Rectal smooth muscle tissue (tissue), 1 donor: ENCODE measurements at regions not wholly inside any gene's neighbourhood (a gene's known extent, or its start where the extent isn't known, plus 50 kb on each side); places are given as distances from the start of the nearest gene placed in this dataset.

ENCODE experiments used
- H3K27ac ChIP-seq: one replicate; pipeline ENCODE4 v1.7.0; 2013; ENCODE audit warnings: low read depth, low read length, inconsistent platforms
- H3K27me3 ChIP-seq: one replicate; pipeline ENCODE4 v1.7.0; 2013; ENCODE audit warnings: low read length; ENCODE audit not compliant: control insufficient read depth, insufficient read depth
- H3K36me3 ChIP-seq: one replicate; pipeline ENCODE4 v1.7.0; 2013; ENCODE audit warnings: low read length; ENCODE audit not compliant: control insufficient read depth, insufficient read depth
- H3K4me1 ChIP-seq: one replicate; pipeline ENCODE4 v1.7.0; 2013; ENCODE audit warnings: low read length; ENCODE audit not compliant: control insufficient read depth, insufficient read depth
- H3K4me3 ChIP-seq: one replicate; pipeline ENCODE4 v1.7.0; 2013; ENCODE audit warnings: low read length
- H3K9ac ChIP-seq: one replicate; pipeline ENCODE4 v1.7.0; 2013; ENCODE audit warnings: low read length

DNA sequence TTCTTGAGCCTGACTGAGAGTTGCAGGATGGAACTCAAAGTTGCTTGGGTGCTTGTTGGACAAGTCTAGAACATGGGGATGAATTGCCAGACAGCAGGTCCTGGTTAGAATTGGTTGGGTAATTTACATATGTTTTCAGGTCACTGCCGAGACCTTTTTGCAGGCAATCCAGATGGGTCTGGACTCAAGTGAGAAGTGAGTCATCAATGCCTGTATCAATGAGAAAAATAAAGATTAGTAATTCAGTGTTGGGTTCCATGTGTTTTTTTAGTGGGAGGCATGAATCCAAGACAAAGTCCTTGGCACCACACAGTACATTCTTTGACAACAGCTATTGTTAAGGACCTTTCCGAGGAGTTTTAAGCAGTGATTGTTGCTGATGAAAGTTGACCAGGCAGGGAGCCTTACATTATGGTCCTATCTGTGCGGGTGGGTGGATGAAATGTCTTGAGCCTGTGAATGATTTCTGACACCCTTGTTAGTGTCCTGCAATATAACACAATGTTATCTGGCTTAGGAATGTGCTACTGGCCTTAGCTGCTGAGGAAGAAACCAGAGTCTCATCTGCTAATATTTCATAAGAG lies 77.7 kb downstream of the CRYGS start:
- H3K27me3 ChIP-seq = no peaks in the 10 kb centered on the region
- no peak overlapping the region for H3K9ac ChIP-seq
- no peaks in the 10 kb centered on the region for H3K36me3 ChIP-seq
- no peaks in the 10 kb centered on the region for H3K4me1 ChIP-seq
- H3K4me3 ChIP-seq = no peak overlapping the region
- H3K27ac ChIP-seq = no peak overlapping the region

DNA sequence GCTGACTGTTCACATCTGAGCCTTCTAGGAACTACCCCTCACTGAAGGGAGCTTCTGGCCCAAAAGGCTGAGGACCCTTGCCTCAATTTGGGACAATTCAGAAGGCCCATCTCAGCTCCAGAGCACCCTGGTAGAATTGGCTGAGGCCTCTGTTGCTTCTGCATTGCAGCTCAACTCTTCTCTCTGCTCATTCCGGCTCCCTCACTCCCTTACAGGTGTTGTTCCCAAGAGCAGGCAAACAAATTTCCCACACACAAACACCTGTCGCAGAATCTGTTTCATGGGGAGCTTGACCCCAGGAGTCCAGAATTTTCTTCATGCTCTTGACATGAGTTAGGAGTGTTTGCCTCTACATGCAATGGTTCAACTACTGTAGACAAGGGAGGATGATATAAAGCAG lies 78.7 kb downstream of the CRYGS start:
- Histone ChIP-seq H3K27me3 (no peaks in the 10 kb centered on the region), H3K4me3 (no peak overlapping the region), H3K36me3 (no peaks in the 10 kb centered on the region), H3K27ac (no peak overlapping the region), H3K9ac (no peak overlapping the region), H3K4me1 (no peaks in the 10 kb centered on the region)

DNA sequence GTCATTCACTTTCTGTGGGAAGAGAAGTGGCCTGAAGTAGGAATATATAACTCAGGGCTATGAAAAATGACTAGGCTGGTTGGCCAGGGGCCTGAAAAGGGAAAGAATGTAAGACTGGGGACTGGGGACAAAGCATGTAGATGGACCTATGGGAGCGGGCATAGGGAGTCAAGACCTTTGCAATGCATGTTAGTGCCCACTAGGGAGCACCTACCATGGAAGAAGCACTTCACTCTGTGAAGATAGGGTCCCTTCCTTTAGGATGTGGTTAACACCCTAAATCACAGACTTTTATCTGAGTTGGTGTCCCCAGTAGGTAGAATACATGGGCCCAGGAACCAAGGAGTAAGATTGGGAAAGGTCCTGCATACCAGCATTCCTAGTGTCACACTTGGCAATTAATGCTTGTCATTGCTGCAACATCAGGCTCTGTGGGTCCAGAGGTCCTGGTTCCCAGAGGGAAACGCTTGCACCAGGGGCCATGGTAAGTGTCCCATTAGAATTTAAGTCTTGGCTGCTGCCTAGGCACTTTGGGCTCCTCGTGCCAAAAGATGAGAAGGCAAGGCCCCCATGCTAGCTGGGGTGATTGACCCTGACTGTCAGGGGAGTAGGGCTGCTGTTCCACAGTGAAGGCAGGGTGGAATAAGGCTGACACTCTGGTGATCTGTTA lies 79.6 kb downstream of the CRYGS start:
- Histone ChIP-seq H3K9ac (no peak overlapping the region), H3K4me1 (no peaks in the 10 kb centered on the region), H3K36me3 (no peaks in the 10 kb centered on the region), H3K27me3 (no peaks in the 10 kb centered on the region), H3K4me3 (no peak overlapping the region), H3K27ac (no peak overlapping the region)

DNA sequence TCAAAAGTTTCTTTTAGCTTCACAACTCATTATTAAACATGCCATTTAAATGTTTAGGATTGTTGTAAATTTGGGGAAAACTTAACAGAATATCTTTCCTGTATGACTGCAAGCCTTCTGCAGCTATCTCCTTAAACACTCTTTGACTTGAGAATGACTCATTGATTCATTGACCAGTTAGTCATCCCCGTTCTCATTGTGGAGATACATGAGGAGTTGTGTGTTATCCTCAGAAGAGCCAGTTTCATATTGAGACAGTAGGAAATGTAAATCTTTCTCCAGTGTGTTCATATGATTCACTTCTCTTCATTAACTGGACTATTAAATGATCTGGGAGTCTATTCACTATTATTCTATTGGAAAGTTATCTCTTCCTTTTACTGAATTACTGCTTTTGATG lies 83.0 kb downstream of the CRYGS start:
- Histone ChIP-seq H3K4me1 (no peaks in the 10 kb centered on the region), H3K36me3 (no peaks in the 10 kb centered on the region), H3K27ac (no peak overlapping the region), H3K4me3 (no peak overlapping the region), H3K27me3 (no peaks in the 10 kb centered on the region), H3K9ac (no peak overlapping the region)

DNA sequence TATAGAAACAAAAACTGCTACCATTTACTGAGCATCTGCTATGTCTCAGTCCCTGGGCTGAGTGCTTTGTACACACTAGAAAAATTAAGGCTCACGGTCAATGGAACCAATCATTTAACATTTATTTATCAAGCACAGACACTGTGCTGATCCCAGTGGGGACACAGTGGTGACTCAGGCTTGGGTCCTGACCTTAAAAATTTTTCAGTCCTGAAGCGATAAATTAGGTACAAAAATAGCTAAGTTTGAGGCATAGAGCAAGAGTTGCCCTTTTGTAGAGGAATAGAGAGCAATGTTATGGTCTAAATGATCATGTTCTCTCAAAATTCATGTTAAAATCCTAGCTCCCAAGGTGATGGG lies 85.1 kb downstream of the CRYGS start:
- Histone ChIP-seq H3K9ac (no peak overlapping the region), H3K36me3 (no peaks in the 10 kb centered on the region)

DNA sequence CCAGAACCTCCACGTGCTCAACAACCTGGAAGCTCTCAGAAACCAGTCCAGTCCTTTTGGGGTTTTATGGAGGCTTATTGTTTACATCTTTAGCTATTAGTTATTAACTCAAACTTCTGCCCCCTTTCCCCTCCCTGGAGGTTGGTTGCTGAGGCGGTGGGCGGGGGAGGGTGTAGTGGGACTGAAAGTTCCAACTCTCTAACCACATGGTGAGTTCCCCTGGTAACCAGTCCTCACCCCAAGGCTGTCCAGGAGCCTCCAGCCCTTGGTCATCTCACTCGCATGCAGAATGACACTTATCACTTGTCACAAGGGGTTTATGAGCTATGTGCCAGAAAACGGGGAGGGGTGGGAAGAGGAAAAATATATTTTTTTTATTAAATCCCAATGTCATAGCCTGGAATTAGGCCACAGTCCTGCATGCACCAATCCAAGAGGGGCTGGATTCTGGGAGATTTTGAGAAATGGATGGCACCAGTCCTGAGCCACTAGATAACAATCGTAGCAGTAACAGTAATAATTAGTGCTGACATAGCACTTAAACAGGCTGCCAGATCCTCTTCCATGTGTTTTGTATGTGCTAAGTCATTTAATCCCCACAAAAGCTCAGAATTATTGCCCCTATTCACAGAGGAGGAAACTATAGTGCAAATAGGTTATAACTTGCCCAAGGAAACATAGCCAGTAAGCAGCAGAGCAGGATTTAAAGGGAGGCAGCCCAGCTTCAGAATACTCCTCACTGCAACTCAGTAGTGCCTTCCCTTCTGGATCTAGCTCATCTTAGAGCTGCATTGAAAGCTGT lies 85.7 kb downstream of the CRYGS start:
- Histone ChIP-seq H3K27ac (no peak overlapping the region), H3K9ac (no peak overlapping the region), H3K4me3 (no peak overlapping the region), H3K27me3 (no peaks in the 10 kb centered on the region), H3K36me3 (no peaks in the 10 kb centered on the region), H3K4me1 (no peaks in the 10 kb centered on the region)

More for the DNA sequence above, 85.1 kb downstream of the CRYGS start:
- Histone ChIP-seq H3K4me3 (no peak overlapping the region), H3K27me3 (no peaks in the 10 kb centered on the region), H3K27ac (no peak overlapping the region), H3K4me1 (no peaks in the 10 kb centered on the region)

DNA sequence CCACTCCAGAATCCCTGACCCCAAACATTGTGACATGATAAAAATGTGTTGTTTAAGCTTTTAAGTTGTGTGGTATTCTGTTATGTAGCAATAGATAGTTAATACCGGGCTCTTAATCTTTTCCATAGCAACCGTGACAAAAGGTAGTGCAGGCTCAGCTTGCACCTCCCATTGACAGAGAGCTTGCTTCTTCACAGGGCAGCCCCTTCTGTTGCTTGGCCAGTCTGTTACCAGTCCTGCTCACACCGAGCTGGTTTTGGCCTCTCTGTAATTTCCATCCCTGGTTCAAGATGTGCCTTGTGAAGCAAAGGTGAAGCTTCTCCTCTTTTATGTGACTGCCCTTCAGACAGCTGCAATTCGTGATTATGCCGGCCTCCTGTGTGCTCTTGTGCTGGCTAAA lies 86.9 kb downstream of the CRYGS start:
- no peak overlapping the region for H3K9ac ChIP-seq
- no peaks in the 10 kb centered on the region for H3K4me1 ChIP-seq
- H3K27ac ChIP-seq = no peak overlapping the region
- no peaks in the 10 kb centered on the region for H3K36me3 ChIP-seq
- no peaks in the 10 kb centered on the region for H3K27me3 ChIP-seq
- no peak overlapping the region for H3K4me3 ChIP-seq

DNA sequence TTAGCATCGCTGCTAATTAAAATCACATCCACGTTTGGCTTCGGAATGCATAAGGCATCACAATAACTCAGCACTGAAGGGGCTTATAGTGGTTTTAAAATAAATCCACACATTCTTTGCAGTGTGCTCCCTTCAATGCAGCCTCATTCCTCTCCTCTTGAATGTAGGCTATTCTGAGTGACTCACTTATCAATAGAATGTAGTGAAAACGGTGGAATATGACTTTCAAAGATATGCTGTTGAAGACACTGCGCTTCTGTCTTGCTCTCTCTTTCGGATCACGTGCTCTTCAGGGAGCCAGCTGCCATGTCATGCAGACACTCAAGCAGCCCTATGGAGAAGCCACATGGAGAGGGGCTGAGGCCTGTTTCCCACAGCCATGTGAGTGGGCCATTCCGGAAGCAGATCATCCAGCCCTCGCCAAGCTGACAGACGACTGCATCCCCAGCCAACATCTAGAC lies 87.4 kb downstream of the CRYGS start:
- no peaks in the 10 kb centered on the region for H3K36me3 ChIP-seq

DNA sequence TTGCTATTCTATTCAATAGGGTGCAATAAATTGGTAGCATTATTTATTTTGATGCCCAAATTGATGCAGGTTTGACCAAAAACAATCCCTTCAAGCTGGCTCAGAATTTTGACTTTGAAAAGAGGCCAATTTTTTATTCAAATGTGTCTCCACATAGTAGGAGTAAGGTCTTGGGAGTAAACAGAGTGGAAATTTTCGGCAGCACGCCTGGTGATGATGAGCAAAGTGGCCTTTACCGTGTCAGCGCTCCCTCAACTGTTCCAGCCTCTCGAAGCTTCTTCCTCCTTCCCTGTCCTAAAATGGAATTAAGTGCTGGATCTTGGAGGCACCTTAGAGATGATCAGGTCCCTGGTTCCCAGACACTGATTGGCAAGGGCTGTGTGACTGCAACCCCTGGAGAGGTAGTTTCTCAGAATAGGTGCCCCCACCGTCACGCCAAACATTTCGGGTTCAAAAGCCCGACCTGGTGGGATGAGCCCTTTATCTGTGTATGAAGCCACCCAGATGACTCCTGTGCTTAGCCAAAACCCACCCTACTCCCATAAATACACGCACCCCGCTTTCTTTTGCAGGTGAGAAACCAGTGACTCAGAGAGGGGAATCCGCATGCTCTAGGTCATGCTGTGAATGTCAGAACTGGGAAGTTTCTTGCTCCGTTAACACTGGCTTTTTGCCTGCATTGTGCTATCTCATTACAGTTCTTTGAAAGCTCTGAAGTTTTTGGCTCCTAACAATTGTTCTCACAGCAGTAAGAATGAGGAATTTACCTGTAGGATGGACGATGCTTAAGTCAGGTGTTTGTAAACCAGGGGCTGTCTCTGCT lies 89.1 kb downstream of the CRYGS start:
- Histone ChIP-seq H3K4me1 (no peaks in the 10 kb centered on the region), H3K9ac (no peak overlapping the region), H3K36me3 (no peaks in the 10 kb centered on the region), H3K27me3 (no peaks in the 10 kb centered on the region), H3K27ac (no peak overlapping the region), H3K4me3 (no peak overlapping the region)

More for the DNA sequence above, 87.4 kb downstream of the CRYGS start:
- H3K4me3 ChIP-seq = no peak overlapping the region
- H3K27me3 ChIP-seq = no peaks in the 10 kb centered on the region
- no peak overlapping the region for H3K27ac ChIP-seq
- H3K4me1 ChIP-seq = no peaks in the 10 kb centered on the region
- no peak overlapping the region for H3K9ac ChIP-seq

DNA sequence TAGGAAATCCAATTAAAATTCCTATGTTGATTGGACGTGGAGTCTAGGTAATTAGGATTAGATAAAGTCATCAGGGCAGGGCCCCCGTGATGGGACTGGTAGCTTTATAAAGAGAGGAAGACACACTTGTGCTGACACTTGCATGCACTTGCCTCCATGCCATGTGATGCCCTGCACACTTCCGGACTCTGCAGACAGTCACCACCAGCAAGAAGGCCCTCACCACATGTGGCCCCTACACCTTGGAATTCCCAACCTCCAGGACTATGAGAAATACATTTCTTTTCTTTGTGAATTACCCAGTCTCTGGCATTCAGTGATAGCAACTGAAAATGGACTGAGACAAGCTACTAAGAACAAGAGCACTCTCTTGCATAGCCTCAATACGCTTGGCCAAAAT lies 90.6 kb downstream of the CRYGS start:
- Histone ChIP-seq H3K9ac (no peak overlapping the region), H3K27me3 (no peaks in the 10 kb centered on the region), H3K36me3 (no peaks in the 10 kb centered on the region)

DNA sequence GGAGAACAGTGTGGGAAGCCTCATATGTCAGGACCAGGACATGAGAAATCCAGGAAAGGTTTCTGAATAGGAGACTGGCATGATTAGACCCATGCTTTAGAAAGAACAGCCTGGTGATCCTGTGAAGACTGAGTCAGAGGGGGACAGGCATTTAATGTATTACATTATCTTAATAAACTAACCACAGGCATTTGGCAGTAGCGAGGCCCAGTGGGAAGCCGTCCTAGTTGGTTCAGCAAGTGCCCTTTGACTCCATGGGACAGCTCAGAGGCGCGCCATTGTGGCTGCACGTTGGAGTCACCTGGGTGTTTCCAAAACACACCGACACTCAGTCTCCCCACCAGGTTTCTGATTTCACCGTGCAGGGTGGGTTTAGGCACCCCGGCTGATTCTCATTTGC lies 90.5 kb upstream of the DGKG start:
- Histone ChIP-seq H3K27ac (no peak overlapping the region), H3K27me3 (no peaks in the 10 kb centered on the region), H3K4me3 (no peak overlapping the region), H3K9ac (no peak overlapping the region), H3K4me1 (no peaks in the 10 kb centered on the region), H3K36me3 (no peaks in the 10 kb centered on the region)

More for the DNA sequence above, 90.6 kb downstream of the CRYGS start:
- Histone ChIP-seq H3K4me3 (no peak overlapping the region), H3K4me1 (no peaks in the 10 kb centered on the region), H3K27ac (no peak overlapping the region)

DNA sequence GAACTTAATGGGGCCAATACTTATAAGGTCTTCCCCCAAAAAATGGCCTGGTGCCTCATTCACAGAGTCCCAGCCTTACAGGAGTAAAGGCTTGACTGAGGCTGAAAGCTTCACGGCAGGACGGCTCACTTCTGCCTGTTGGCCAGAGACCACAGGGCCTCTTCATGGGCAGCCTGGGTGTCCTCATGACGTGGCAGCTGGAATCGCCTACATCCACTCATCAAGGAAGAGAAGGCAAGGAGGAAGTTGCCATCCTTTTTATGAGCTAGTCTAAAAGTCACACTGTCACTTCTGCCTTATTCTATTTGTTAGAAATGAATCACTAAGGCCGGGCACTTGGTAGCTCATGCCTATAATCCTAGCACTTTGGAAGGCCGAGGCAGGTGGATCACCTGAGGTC lies 89.3 kb upstream of the DGKG start:
- H3K4me1 ChIP-seq = no peaks in the 10 kb centered on the region
- H3K27ac ChIP-seq = no peak overlapping the region
- no peaks in the 10 kb centered on the region for H3K36me3 ChIP-seq
- no peaks in the 10 kb centered on the region for H3K27me3 ChIP-seq
- no peak overlapping the region for H3K9ac ChIP-seq
- H3K4me3 ChIP-seq = no peak overlapping the region
